ENCODE measurements at regions not wholly inside any gene's neighbourhood (a gene's known extent, or its start where the extent isn't known, plus 50 kb on each side); places are given as distances from the start of the nearest gene placed in this dataset.

DNA sequence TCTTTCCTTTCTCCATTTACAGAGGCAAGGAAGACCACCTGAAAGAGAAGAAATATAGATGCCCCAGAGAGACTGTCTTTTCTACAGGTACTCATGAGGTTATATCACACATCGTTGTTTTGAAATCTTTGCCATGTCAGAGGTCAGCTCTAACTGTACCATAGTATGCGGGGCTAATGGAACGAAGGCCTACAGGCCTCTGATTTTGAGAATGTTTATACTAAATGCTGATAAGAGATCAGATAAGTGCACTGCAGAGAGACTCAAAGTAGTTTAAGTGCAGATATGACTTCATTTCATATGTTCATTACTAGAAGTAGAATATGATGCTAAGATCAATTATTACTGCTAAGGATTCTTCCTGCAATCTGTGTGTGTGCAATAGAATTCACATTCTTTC lies 1005.0 kb downstream of the GALC start:
- H3K27me3 Mint-ChIP-seq (ENCODE audit: unreplicated experiment): no peaks in the 10 kb centered on the region
- DNase-seq: no peak
- H3K9me3 Mint-ChIP-seq (ENCODE audit: unreplicated experiment): no peaks in the 10 kb centered on the region
- no peaks in the 10 kb centered on the region for H3K36me3 Mint-ChIP-seq (ENCODE audit: unreplicated experiment)
- TF ChIP-seq, protein P1, sequence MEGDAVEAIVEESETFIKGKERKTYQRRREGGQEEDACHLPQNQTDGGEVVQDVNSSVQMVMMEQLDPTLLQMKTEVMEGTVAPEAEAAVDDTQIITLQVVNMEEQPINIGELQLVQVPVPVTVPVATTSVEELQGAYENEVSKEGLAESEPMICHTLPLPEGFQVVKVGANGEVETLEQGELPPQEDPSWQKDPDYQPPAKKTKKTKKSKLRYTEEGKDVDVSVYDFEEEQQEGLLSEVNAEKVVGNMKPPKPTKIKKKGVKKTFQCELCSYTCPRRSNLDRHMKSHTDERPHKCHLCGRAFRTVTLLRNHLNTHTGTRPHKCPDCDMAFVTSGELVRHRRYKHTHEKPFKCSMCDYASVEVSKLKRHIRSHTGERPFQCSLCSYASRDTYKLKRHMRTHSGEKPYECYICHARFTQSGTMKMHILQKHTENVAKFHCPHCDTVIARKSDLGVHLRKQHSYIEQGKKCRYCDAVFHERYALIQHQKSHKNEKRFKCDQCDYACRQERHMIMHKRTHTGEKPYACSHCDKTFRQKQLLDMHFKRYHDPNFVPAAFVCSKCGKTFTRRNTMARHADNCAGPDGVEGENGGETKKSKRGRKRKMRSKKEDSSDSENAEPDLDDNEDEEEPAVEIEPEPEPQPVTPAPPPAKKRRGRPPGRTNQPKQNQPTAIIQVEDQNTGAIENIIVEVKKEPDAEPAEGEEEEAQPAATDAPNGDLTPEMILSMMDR (IDR thresholded peaks at IDR 0.05; ENCODE audit: partially characterized antibody, unreplicated experiment): no peak
- H3K4me3 Mint-ChIP-seq (ENCODE audit: unreplicated experiment): no peak overlapping the region
- no peak overlapping the region for H3K27ac Mint-ChIP-seq (ENCODE audit: unreplicated experiment)
- no peaks in the 10 kb centered on the region for H3K4me1 Mint-ChIP-seq (ENCODE audit: low read depth, unreplicated experiment)

DNA sequence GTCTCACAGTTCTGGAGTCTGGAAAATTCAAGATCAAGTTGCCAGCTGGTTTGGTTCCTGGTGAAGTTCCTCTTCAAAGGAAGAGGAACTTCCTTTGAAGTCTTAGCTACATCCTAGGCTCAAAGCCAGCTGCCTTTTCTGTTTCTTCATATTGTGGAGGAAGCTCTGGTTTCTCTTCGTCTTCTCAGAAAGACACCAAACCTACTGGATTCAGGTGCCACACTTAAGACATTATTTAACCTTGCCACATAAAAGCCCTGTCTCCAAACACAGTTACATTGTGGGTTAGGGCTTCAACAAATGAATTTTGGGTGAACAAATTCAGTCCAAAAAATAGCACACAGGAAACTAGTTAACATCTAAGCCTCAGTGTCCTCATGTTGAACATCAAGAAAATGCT lies 1019.8 kb downstream of the GALC start:
- no peak overlapping the region for H3K27ac Mint-ChIP-seq (ENCODE audit: unreplicated experiment)

DNA sequence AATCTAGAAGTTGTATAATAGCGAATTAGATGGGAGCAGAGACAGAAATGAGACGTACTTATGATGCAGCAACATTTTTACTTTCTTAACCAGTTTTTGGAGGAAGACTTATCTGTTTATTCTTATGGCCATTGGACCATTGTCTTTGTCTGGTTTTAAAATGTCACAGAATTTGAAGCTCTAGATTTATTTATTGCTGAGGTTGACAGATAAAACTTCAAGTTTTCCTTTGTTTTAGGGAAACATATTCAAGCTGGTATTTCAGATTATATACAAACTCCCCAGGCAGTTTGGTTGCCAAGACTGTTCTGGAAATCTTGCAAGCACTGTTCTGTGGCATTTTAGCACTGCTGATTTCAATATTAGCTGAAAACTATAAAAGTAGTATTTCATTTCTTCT lies 1021.7 kb downstream of the GALC start:
- no peaks in the 10 kb centered on the region for H3K4me1 Mint-ChIP-seq (ENCODE audit: low read depth, unreplicated experiment)
- no peak overlapping the region for H3K4me3 Mint-ChIP-seq (ENCODE audit: unreplicated experiment)
- H3K27me3 Mint-ChIP-seq (ENCODE audit: unreplicated experiment): peaks cover 1% of the 10 kb centered on the region
- H3K9me3 Mint-ChIP-seq (ENCODE audit: unreplicated experiment): peaks cover 3% of the 10 kb centered on the region
- H3K27ac Mint-ChIP-seq (ENCODE audit: unreplicated experiment): no peak overlapping the region
- peaks cover 9% of the 10 kb centered on the region for H3K36me3 Mint-ChIP-seq (ENCODE audit: unreplicated experiment)
- DNase-seq: no peak
- TF ChIP-seq, protein P1 (IDR thresholded peaks at IDR 0.05; ENCODE audit: partially characterized antibody, unreplicated experiment): no peak

More for the DNA sequence above, 1019.8 kb downstream of the GALC start:
- no peak overlapping the region for H3K4me3 Mint-ChIP-seq (ENCODE audit: unreplicated experiment)
- no peaks in the 10 kb centered on the region for H3K4me1 Mint-ChIP-seq (ENCODE audit: low read depth, unreplicated experiment)
- H3K27me3 Mint-ChIP-seq (ENCODE audit: unreplicated experiment): peaks cover 1% of the 10 kb centered on the region
- TF ChIP-seq, protein P1 (IDR thresholded peaks at IDR 0.05; ENCODE audit: partially characterized antibody, unreplicated experiment): no peak
- peaks cover 9% of the 10 kb centered on the region for H3K36me3 Mint-ChIP-seq (ENCODE audit: unreplicated experiment)
- no peak for DNase-seq
- H3K9me3 Mint-ChIP-seq (ENCODE audit: unreplicated experiment): no peaks in the 10 kb centered on the region

DNA sequence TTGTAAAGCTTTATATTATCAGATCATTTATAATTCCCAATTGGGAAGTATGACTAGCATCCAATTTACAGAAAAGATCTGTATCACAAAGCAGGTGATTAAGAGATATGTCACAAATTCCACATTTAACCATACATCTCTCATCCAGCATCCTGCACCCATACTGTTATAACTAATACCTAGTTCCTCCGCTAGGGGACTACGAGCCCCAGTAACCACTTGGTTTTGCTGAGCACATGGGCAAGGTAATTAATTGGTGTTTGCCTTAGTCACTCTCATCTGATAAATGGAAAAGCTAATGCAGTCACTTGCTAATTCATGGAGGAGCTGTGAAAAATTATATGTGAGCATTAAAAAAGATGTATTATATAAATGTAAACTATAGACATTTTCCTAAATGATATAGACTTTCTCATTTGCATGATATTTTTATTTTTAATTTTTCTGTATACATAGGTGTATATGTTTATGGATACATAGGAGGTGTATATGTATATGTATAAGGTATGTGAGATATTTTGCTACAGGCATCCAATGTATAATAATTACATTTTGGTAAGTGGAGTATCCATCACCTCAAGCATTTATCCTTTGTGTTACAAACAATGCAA lies 1031.8 kb downstream of the GALC start:
- H3K27ac Mint-ChIP-seq (ENCODE audit: unreplicated experiment): no peak overlapping the region

DNA sequence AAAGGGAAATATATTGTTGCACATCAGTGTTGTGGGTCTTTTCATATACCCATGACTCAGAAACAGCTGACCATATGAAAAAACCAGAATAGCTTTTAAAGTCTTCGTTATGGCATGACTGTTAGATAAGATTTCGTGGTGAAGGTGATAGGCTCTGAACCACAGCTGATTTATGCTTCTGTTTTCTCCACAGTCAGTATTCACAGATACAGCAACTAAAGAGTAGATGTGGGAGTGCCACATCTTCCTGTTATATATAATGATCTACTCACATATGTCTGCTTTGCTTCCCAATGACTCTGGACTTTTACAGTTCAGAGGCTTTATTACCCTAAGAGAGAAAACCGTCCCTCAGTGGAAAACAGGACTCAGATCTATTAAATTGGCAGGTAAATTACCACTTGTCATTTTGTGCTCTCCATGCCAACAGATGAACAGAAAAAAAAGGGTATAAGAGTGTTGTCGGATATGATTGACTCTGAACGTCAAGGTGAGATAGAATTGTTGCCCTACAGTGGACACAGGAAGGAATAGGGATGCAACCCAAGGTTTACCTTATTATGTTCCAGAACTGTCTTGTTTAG lies 1037.1 kb downstream of the GALC start:
- H3K4me3 Mint-ChIP-seq (ENCODE audit: unreplicated experiment): no peak overlapping the region
- TF ChIP-seq, protein P1 (IDR thresholded peaks at IDR 0.05; ENCODE audit: partially characterized antibody, unreplicated experiment): no peak
- H3K9me3 Mint-ChIP-seq (ENCODE audit: unreplicated experiment): no peaks in the 10 kb centered on the region
- no peak for DNase-seq
- no peaks in the 10 kb centered on the region for H3K4me1 Mint-ChIP-seq (ENCODE audit: low read depth, unreplicated experiment)
- H3K36me3 Mint-ChIP-seq (ENCODE audit: unreplicated experiment): no peaks in the 10 kb centered on the region
- no peaks in the 10 kb centered on the region for H3K27me3 Mint-ChIP-seq (ENCODE audit: unreplicated experiment)
- no peak overlapping the region for H3K27ac Mint-ChIP-seq (ENCODE audit: unreplicated experiment)

More for the DNA sequence above, 1031.8 kb downstream of the GALC start:
- H3K36me3 Mint-ChIP-seq (ENCODE audit: unreplicated experiment): peaks cover 5% of the 10 kb centered on the region
- no peaks in the 10 kb centered on the region for H3K9me3 Mint-ChIP-seq (ENCODE audit: unreplicated experiment)
- no peaks in the 10 kb centered on the region for H3K27me3 Mint-ChIP-seq (ENCODE audit: unreplicated experiment)
- TF ChIP-seq, protein P1 (IDR thresholded peaks at IDR 0.05; ENCODE audit: partially characterized antibody, unreplicated experiment): peak; percentile 80
- no peak for DNase-seq
- no peaks in the 10 kb centered on the region for H3K4me1 Mint-ChIP-seq (ENCODE audit: low read depth, unreplicated experiment)
- no peak overlapping the region for H3K4me3 Mint-ChIP-seq (ENCODE audit: unreplicated experiment)

Measured in glutamatergic neuron (in vitro differentiated cells).